ENCODE measurements at regions not wholly inside any gene's neighbourhood (a gene's known extent, or its start where the extent isn't known, plus 50 kb on each side); places are given as distances from the start of the nearest gene placed in this dataset.

GRCh38 chr9:95810814-95811213 lies 64.7 kb upstream of the ERCC6L2 start:
- H3K4me1 ChIP-seq (ENCODE audit: insufficient read depth): peaks cover 12% of the 10 kb centered on the region
- DNase-seq: no peak
- intact Hi-C loops (cut with DNase I): no loop called here
- no peak overlapping the region for H3K4me3 ChIP-seq
- H3K27me3 ChIP-seq: no peaks in the 10 kb centered on the region
- H3K9me3 ChIP-seq: no peaks in the 10 kb centered on the region
- H3K36me3 ChIP-seq: no peaks in the 10 kb centered on the region
- H3K27ac ChIP-seq: no peak overlapping the region
- TF ChIP-seq EP300 (IDR thresholded peaks at IDR 0.05) (no peak), CTCF (IDR thresholded peaks at IDR 0.05) (no peak), POLR2A (IDR thresholded peaks at IDR 0.05) (no peak)

GRCh38 chr9:95810133-95810532 lies 65.4 kb upstream of the ERCC6L2 start:
- H3K27ac ChIP-seq: no peak overlapping the region
- H3K36me3 ChIP-seq: no peaks in the 10 kb centered on the region
- DNase-seq: no peak
- H3K4me3 ChIP-seq: no peak overlapping the region
- H3K4me1 ChIP-seq (ENCODE audit: insufficient read depth): peaks cover 12% of the 10 kb centered on the region
- intact Hi-C loops (cut with DNase I): no loop called here
- 87 to 94% (median 91%) methylated on average over 3 of the region's 3 CpGs for WGBS, 3 donors
- no peaks in the 10 kb centered on the region for H3K27me3 ChIP-seq
- H3K9me3 ChIP-seq: no peaks in the 10 kb centered on the region
- no peak for TF ChIP-seq EP300 (IDR thresholded peaks at IDR 0.05)
- no peak for TF ChIP-seq POLR2A (IDR thresholded peaks at IDR 0.05)
- no peak for TF ChIP-seq CTCF (IDR thresholded peaks at IDR 0.05)

GRCh38 chr9:95809686-95810085 lies 65.8 kb upstream of the ERCC6L2 start:
- Histone ChIP-seq H3K27me3 (no peaks in the 10 kb centered on the region), H3K27ac (no peak overlapping the region), H3K4me1 (ENCODE audit: insufficient read depth) (peaks cover 9% of the 10 kb centered on the region), H3K4me3 (no peak overlapping the region), H3K36me3 (no peaks in the 10 kb centered on the region), H3K9me3 (no peaks in the 10 kb centered on the region)
- 87 to 95% (median 90%) methylated on average over 2 of the region's 2 CpGs for WGBS, 3 donors
- intact Hi-C loops (cut with DNase I): no loop called here
- no peak for DNase-seq
- TF ChIP-seq CTCF (IDR thresholded peaks at IDR 0.05) (no peak), POLR2A (IDR thresholded peaks at IDR 0.05) (no peak), EP300 (IDR thresholded peaks at IDR 0.05) (no peak)

GRCh38 chr9:95808011-95808410 lies 67.5 kb upstream of the ERCC6L2 start:
- no peak for DNase-seq
- intact Hi-C loops (cut with DNase I): no loop called here
- peak overlapping the region in 1 of 2 donors; percentile 51 for H3K27ac ChIP-seq
- H3K9me3 ChIP-seq: no peaks in the 10 kb centered on the region
- peaks cover 9% of the 10 kb centered on the region for H3K4me1 ChIP-seq (ENCODE audit: insufficient read depth)
- TF ChIP-seq POLR2A (IDR thresholded peaks at IDR 0.05) (no peak), EP300 (IDR thresholded peaks at IDR 0.05) (no peak), CTCF (IDR thresholded peaks at IDR 0.05) (no peak)
- no peaks in the 10 kb centered on the region for H3K27me3 ChIP-seq
- H3K36me3 ChIP-seq: no peaks in the 10 kb centered on the region
- WGBS, 3 donors: 31 to 44% (median 36%) methylated on average over 3 of the region's 3 CpGs
- no peak overlapping the region for H3K4me3 ChIP-seq
